ENCODE measurements at regions not wholly inside any gene's neighbourhood (a gene's known extent, or its start where the extent isn't known, plus 50 kb on each side); places are given as distances from the start of the nearest gene placed in this dataset.

- DNase-seq (ENCODE audit: low read depth) = no peak
These were observed 57.8 kb upstream of the C5orf46 start for GRCh38 chr5:147963948-147964693.

- DNase-seq (ENCODE audit: low read depth) = no peak
These were observed 57.1 kb upstream of the C5orf46 start for GRCh38 chr5:147963436-147963835.

- DNase-seq (ENCODE audit: low read depth) = no peak
These were observed 54.9 kb upstream of the C5orf46 start for GRCh38 chr5:147961208-147961749.

- no peak for DNase-seq (ENCODE audit: low read depth)
These were observed 51.6 kb upstream of the C5orf46 start for GRCh38 chr5:147957901-147958300.

- DNase-seq (ENCODE audit: low read depth) = no peak
These were observed 50.5 kb upstream of the C5orf46 start for GRCh38 chr5:147956842-147957223.

GRCh38 chr5:147956064-147956841 is 49.9 kb upstream of the C5orf46 start:
- no peak for DNase-seq (ENCODE audit: low read depth)

All from non-pigmented ciliary epithelial cell (primary cell).